Vagina (tissue), 2 donors: ENCODE measurements at regions not wholly inside any gene's neighbourhood (a gene's known extent, or its start where the extent isn't known, plus 50 kb on each side); places are given as distances from the start of the nearest gene placed in this dataset.

Source experiments
- DNase-seq, 2 donors: peaks; one replicate each; pipeline ENCODE4 v3.0.0-alpha.2; 2017; ENCODE audit errors: extremely low spot score in 2 of 2
- H3K27ac ChIP-seq: fragments of 200-600 bp; sonication (generic); one replicate; pipeline ENCODE4 v1.5.1; 2019
- H3K27me3 ChIP-seq: fragments of 200-600 bp; sonication (generic); one replicate; pipeline ENCODE4 v1.5.1; 2019
- H3K36me3 ChIP-seq, 2 donors: fragments of 200-600 bp; sonication (generic); one replicate each; pipeline ENCODE4 v1.5.1; 2017 to 2019
- H3K4me1 ChIP-seq: fragments of 200-600 bp; sonication (generic); one replicate; pipeline ENCODE4 v1.5.1; 2019
- H3K4me3 ChIP-seq, 2 donors: fragments of 200-600 bp; sonication (generic); 1 replicate in 1 of 2; 2 replicates in 1 of 2; pipeline ENCODE4 v1.5.1; 2016 to 2019
- H3K9me3 ChIP-seq: fragments of 200-600 bp; sonication (generic); one replicate; pipeline ENCODE4 v1.5.1; 2019
- POLR2A ChIP-seq, 2 donors: fragments of 450-650 bp; IDR thresholded peaks; one replicate each; pipeline ENCODE4 v1.6.1; 2017; ENCODE audit warnings: antibody characterized with exemption in 2 of 2, mild to moderate bottlenecking in 2 of 2, moderate library complexity in 2 of 2
- POLR2AphosphoS5 ChIP-seq, 2 donors: sonication (generic); formaldehyde crosslinking; IDR thresholded peaks; one replicate each; pipeline ENCODE4 v1.9.0; 2017; ENCODE audit warnings: antibody characterized with exemption in 2 of 2, mild to moderate bottlenecking in 2 of 2, low read depth in 1 of 2; ENCODE audit not compliant: insufficient read depth in 1 of 2
- intact Hi-C: fragments of 100-400 bp; cut with DNase I; formaldehyde crosslinking; loops from one replicate; pipeline ENCODE4 v1.15.1; 2023
- TF ChIP-seq, protein P1 (sequence below), 3 experiments: fragments of 450-650 bp in 2 of 3; fragments of 200-600 bp in 1 of 3; sonication (generic) in 1 of 3; IDR thresholded peaks; one replicate each; pipeline ENCODE4 v1.5.1; 2017 to 2019; ENCODE audit warnings: antibody characterized with exemption in 3 of 3, mild to moderate bottlenecking in 2 of 3, moderate library complexity in 2 of 3

DNA sequence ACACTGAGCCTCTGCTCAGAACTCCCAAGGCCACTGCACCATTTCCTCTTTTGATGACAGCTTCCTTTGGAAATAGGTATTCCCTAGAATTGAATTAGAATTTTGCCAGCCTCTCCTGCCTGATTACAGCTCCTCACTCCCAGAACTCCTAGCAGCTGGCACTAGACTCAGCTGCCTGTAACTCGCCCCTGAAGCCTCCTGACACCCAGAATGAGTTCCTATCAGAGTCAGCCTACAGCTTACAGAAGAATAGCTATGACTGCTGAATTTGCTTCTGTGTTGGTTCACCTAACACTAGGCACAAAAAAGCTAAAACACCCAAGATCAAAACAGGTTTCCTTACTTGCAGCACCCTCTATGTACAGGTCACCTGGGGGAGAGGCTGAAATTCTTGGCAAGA is 108.2 kb upstream of the PTPRM start:
- Histone ChIP-seq H3K27ac (no peak overlapping the region), H3K36me3 (no peaks in the 10 kb centered on the region), H3K4me3 (no peak overlapping the region), H3K27me3 (no peaks in the 10 kb centered on the region), H3K9me3 (no peaks in the 10 kb centered on the region), H3K4me1 (peaks cover 11% of the 10 kb centered on the region)
- intact Hi-C loops: no loop called here
- no peak for DNase-seq
- TF ChIP-seq, protein P1, sequence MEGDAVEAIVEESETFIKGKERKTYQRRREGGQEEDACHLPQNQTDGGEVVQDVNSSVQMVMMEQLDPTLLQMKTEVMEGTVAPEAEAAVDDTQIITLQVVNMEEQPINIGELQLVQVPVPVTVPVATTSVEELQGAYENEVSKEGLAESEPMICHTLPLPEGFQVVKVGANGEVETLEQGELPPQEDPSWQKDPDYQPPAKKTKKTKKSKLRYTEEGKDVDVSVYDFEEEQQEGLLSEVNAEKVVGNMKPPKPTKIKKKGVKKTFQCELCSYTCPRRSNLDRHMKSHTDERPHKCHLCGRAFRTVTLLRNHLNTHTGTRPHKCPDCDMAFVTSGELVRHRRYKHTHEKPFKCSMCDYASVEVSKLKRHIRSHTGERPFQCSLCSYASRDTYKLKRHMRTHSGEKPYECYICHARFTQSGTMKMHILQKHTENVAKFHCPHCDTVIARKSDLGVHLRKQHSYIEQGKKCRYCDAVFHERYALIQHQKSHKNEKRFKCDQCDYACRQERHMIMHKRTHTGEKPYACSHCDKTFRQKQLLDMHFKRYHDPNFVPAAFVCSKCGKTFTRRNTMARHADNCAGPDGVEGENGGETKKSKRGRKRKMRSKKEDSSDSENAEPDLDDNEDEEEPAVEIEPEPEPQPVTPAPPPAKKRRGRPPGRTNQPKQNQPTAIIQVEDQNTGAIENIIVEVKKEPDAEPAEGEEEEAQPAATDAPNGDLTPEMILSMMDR (IDR thresholded peaks at IDR 0.05): no peak
- no peak for TF ChIP-seq POLR2A (IDR thresholded peaks at IDR 0.05)
- no peak for TF ChIP-seq POLR2AphosphoS5 (IDR thresholded peaks at IDR 0.05; ENCODE audit: insufficient read depth in 1 of 2, low read depth in 1 of 2)

- no peak for TF ChIP-seq POLR2AphosphoS5 (IDR thresholded peaks at IDR 0.05; ENCODE audit: insufficient read depth in 1 of 2, low read depth in 1 of 2)
- TF ChIP-seq POLR2A (IDR thresholded peaks at IDR 0.05): no peak
- TF ChIP-seq, protein P1 (IDR thresholded peaks at IDR 0.05): no peak
- peak overlapping the region; percentile 25 to 28 for H3K4me3 ChIP-seq
- H3K4me1 ChIP-seq: peaks cover 11% of the 10 kb centered on the region
- H3K36me3 ChIP-seq: no peaks in the 10 kb centered on the region
- intact Hi-C loops: no loop called here
- DNase-seq: no peak
- H3K27ac ChIP-seq: peak overlapping the region; percentile 62
- no peaks in the 10 kb centered on the region for H3K9me3 ChIP-seq
- H3K27me3 ChIP-seq: no peaks in the 10 kb centered on the region
These were observed 107.0 kb upstream of the PTPRM start for GRCh38 chr18:7459851-7460770.

GRCh38 chr18:7464245-7464966 is 102.7 kb upstream of the PTPRM start:
- no peaks in the 10 kb centered on the region for H3K27me3 ChIP-seq
- TF ChIP-seq, protein P1 (IDR thresholded peaks at IDR 0.05): no peak
- TF ChIP-seq POLR2AphosphoS5 (IDR thresholded peaks at IDR 0.05; ENCODE audit: insufficient read depth in 1 of 2, low read depth in 1 of 2): no peak
- no peak overlapping the region for H3K27ac ChIP-seq
- peaks cover 11% of the 10 kb centered on the region for H3K4me1 ChIP-seq
- no peaks in the 10 kb centered on the region for H3K9me3 ChIP-seq
- H3K4me3 ChIP-seq: no peak overlapping the region
- no peak for DNase-seq
- no peaks in the 10 kb centered on the region for H3K36me3 ChIP-seq
- intact Hi-C loops: no loop called here

GRCh38 chr18:7466190-7466589 is 100.9 kb upstream of the PTPRM start:
- TF ChIP-seq POLR2A (IDR thresholded peaks at IDR 0.05) (no peak), POLR2AphosphoS5 (IDR thresholded peaks at IDR 0.05; ENCODE audit: insufficient read depth in 1 of 2, low read depth in 1 of 2) (no peak)
- TF ChIP-seq, protein P1 (IDR thresholded peaks at IDR 0.05): no peak
- Histone ChIP-seq H3K27me3 (no peaks in the 10 kb centered on the region), H3K9me3 (no peaks in the 10 kb centered on the region), H3K4me3 (no peak overlapping the region), H3K36me3 (no peaks in the 10 kb centered on the region), H3K4me1 (no peaks in the 10 kb centered on the region), H3K27ac (no peak overlapping the region)
- intact Hi-C loops: no loop called here
- peak in 1 of 2 donors; percentile 52 for DNase-seq
